Prostate gland (tissue), 2 donors: ENCODE measurements at regions not wholly inside any gene's neighbourhood (a gene's known extent, or its start where the extent isn't known, plus 50 kb on each side); places are given as distances from the start of the nearest gene placed in this dataset.

Experiments
- CTCF ChIP-seq, 4 experiments: fragments of 200-600 bp in 2 of 4; fragments of 450-650 bp in 2 of 4; sonication (generic) in 2 of 4; IDR thresholded peaks; 1 replicate in 3 of 4; 2 replicates in 1 of 4; pipeline ENCODE4 v1.5.1; 2016 to 2019; ENCODE audit warnings: antibody characterized with exemption in 4 of 4, mild to moderate bottlenecking in 2 of 4, moderate library complexity in 2 of 4
- POLR2AphosphoS5 ChIP-seq: sonication (generic); formaldehyde crosslinking; IDR thresholded peaks from one replicate; pipeline ENCODE4 v1.6.1; 2017; ENCODE audit warnings: antibody characterized with exemption

- TF ChIP-seq POLR2AphosphoS5, result no peak
- TF ChIP-seq CTCF (IDR thresholded peaks at IDR 0.05), result no peak
Observed at GRCh38 chr2:64230540-64230939, 86.3 kb upstream of the PELI1 start.
